GM12873 (cell line): ENCODE measurements at regions not wholly inside any gene's neighbourhood (a gene's known extent, or its start where the extent isn't known, plus 50 kb on each side); places are given as distances from the start of the nearest gene placed in this dataset.

ENCODE experiments used
- TF ChIP-seq, protein P1 (sequence below): IDR thresholded peaks from 2 replicates; pipeline ENCODE4 v1.5.1; 2012; ENCODE audit warnings: low read depth, mild to moderate bottlenecking, moderate library complexity, low read length, control low read depth; ENCODE audit not compliant: insufficient read depth; ENCODE audit errors: missing control alignments

DNA sequence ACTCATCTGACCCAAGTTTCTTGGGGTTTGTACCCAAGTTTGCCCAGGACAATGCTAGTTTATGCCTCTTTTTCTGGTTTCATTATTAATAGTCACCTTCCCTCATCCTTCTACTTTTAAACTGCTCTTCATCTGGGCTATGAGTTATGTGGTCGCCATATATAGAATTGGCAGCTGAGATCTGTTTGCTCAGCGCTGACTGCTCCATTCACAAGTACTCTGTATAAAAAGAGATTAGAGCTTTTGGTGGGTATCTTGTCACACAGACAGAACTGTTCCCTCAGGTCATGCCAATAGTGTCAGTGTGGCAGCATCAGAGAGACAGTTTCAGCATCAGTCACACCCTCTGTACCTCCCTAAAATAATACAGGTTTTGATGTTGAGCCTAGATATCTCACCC, 326.0 kb downstream of the RAB38 start:
- TF ChIP-seq, protein P1, sequence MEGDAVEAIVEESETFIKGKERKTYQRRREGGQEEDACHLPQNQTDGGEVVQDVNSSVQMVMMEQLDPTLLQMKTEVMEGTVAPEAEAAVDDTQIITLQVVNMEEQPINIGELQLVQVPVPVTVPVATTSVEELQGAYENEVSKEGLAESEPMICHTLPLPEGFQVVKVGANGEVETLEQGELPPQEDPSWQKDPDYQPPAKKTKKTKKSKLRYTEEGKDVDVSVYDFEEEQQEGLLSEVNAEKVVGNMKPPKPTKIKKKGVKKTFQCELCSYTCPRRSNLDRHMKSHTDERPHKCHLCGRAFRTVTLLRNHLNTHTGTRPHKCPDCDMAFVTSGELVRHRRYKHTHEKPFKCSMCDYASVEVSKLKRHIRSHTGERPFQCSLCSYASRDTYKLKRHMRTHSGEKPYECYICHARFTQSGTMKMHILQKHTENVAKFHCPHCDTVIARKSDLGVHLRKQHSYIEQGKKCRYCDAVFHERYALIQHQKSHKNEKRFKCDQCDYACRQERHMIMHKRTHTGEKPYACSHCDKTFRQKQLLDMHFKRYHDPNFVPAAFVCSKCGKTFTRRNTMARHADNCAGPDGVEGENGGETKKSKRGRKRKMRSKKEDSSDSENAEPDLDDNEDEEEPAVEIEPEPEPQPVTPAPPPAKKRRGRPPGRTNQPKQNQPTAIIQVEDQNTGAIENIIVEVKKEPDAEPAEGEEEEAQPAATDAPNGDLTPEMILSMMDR = no peak

DNA sequence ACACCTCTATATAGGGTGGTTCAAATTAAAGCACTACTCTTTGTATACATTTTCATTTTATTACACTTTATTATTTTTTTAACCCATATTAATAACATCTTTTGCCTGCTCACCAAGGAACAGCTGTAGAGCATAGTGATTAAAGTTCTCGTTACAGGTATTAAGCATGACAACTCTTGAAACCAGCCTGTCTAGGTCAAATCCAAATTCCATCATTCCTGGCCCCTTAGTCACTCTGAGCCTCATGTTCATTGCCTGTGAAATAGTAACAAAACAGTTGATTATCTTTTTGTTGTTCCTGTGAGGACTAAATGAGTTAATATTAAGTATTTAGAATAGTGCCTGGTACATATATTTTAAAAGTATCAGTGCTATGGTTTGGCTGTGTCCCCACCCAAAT, 334.5 kb downstream of the RAB38 start:
- TF ChIP-seq, protein P1 = no peak

DNA sequence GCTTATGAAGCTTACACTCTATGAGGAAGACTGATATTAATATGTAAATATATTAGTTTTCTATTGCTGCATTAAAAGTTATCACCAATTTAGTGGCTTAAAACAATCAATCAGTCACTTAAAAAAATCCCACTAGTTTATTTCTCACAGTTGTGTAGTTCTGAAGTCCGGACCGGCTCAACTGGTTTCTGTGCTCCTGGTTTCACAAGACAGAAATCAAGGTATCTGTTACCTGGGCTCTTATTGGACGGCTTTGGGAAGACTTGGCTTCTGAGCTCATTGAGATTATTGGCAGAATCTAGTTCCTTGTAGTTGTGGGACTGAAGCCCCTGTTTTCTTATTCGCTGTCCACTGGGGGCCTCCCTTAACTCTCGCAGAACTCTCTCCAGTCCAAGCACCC, 343.0 kb downstream of the RAB38 start:
- TF ChIP-seq, protein P1 = no peak

DNA sequence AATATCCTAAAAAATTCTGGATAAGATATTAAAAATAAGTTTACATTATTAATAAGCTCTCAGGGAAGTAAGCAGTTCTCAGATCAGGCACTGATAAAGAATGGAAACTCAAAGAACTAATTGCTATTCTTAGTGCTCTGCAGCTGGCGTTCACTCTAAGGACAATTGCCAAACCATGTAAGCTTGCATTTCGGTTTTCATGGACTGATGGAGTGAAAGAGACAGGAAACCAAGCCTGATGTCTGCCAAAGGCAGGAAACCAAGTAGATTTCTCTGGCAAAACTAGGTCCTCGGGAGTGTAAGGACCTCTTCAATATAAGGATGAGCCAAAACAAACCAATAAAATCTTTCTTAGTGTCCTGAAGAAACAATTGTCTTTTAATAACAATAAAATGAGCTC, 355.2 kb downstream of the RAB38 start:
- TF ChIP-seq, protein P1 = no peak

DNA sequence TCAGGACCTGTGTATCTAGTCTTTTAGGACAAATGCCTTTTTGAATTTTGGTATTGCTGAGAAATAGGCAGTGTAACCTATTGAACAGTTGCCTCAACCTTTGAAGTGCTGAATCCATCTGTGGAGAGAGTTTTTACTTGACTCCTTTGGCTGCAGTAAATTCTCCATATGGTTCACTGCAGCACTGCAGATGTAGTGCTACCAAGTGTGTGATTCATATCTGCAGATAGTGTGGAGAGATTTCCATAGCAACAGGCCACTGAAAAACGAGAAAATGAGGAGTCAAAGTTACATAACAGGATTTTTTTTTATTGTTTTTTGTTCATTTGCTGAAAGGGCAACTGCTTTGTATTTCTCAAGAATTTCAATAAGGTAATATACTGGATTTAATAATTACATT, 356.1 kb downstream of the RAB38 start:
- TF ChIP-seq, protein P1 = no peak

DNA sequence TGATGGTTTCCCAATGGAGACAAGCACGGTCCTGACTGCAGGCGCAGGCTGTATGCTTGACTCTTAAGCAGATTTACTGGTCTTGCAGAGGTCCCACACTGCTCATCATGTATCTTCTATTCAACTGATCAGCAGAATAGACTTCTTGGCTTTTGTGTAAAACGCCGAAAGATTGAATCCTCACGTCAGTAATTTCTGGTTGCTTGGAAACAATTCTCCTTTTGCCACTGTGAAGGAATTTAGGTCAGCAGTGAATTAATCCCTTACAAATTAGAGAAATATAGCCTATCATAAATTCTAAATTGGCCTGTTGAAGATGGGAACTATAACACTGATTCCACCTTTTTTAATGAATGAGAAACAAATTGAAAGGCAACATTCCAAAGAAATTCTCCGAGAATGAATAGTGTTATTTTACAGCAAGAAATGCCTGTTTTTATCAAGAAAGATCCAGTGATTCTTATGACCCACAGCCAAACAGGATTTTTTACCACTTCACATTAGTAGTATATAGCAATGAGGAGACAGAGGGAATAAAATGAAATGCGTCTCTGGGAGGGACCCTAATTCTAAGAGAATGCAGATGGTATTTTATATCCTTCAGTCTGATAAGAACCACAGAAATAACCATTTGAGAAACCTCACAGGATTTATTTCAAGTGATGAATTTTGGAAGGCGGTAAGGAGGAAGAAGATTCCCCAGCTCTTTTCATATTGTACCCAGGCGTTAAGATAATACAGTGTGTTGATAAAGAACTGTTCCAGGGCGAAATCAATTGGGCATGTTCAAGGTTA, 362.5 kb downstream of the RAB38 start:
- TF ChIP-seq, protein P1 = no peak

DNA sequence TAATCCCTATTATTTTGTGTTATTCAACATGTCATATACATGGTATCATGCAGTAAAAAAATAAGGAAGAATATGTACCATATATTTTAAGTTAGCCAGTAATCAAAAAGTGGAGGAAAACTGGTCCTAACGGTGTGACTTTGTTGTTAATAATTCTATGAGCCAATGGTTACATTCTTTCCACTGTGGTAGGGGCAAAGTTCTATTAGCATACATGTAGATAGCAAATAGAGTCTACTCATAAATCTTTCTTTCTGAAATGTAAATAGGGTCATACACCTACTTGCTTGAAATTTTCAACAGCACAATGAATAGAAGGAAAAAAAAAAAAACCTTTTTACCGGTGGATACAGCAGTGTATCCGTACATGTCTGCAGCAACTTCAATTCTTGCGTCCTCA, 364.8 kb downstream of the RAB38 start:
- TF ChIP-seq, protein P1 = no peak
